ENCODE measurements at regions not wholly inside any gene's neighbourhood (a gene's known extent, or its start where the extent isn't known, plus 50 kb on each side); places are given as distances from the start of the nearest gene placed in this dataset.

GRCh38 chr3:82581350-82581749 is 819.9 kb upstream of the GBE1 start:
- H3K4me2 ChIP-seq (ENCODE audit: low read length), result no peak overlapping the region
- no peaks in the 10 kb centered on the region for H3K4me1 ChIP-seq (ENCODE audit: control insufficient read depth, low read length)
- no peaks in the 10 kb centered on the region for H3K27me3 ChIP-seq (ENCODE audit: control insufficient read depth, low read length)
- no peaks in the 10 kb centered on the region for H3K79me2 ChIP-seq (ENCODE audit: control insufficient read depth, low read length)
- no peak overlapping the region for H3K27ac ChIP-seq (ENCODE audit: low read depth, low read length)
- H3K9me2 ChIP-seq (replicated peaks; ENCODE audit: control insufficient read depth, low read length), result no peaks in the 10 kb centered on the region
- H3K4me3 ChIP-seq (ENCODE audit: low read length), result no peak overlapping the region
- H3F3A ChIP-seq (ENCODE audit: control insufficient read depth, insufficient read depth), result no peaks in the 10 kb centered on the region
- H3K9me3 ChIP-seq (ENCODE audit: control insufficient read depth, insufficient read depth, low read length), result no peaks in the 10 kb centered on the region
- TF ChIP-seq EZH2phosphoT487 (IDR thresholded peaks at IDR 0.05; ENCODE audit: borderline replicate concordance, low read length) (no peak), CTCF (IDR thresholded peaks at IDR 0.05; ENCODE audit: low read depth, low read length, poor library complexity, severe bottlenecking) (no peak)
- H3K36me3 ChIP-seq (ENCODE audit: control insufficient read depth, low read length), result no peaks in the 10 kb centered on the region
- no peaks in the 10 kb centered on the region for H4K20me1 ChIP-seq (ENCODE audit: control insufficient read depth, insufficient read depth, low read depth, low read length)

DNA sequence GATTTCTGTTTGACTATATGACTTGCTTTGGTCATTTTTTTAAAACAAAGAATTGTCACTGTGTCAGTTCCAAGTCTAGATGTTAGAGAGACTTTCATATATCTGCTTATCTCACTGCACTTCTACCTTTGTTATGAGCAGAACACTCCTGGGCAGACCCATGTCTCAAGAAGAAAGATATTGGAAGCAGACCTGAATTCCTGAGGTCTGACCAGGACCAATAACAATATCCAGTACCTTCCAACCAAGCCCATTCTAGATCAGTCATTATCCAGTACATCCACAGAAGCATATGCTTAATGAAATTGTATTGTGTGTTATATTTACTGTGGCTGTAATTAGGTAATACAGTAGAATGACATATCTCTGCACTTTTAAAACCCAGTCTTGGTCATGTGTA is 811.3 kb upstream of the GBE1 start:
- Histone ChIP-seq H3K4me2 (ENCODE audit: low read length) (no peak overlapping the region), H3K27ac (ENCODE audit: low read depth, low read length) (no peak overlapping the region), H3K4me1 (ENCODE audit: control insufficient read depth, low read length) (no peaks in the 10 kb centered on the region), H3F3A (ENCODE audit: control insufficient read depth, insufficient read depth) (no peaks in the 10 kb centered on the region), H3K9me2 (replicated peaks; ENCODE audit: control insufficient read depth, low read length) (no peaks in the 10 kb centered on the region), H4K20me1 (ENCODE audit: control insufficient read depth, insufficient read depth, low read depth, low read length) (no peaks in the 10 kb centered on the region), H3K36me3 (ENCODE audit: control insufficient read depth, low read length) (no peaks in the 10 kb centered on the region), H3K4me3 (ENCODE audit: low read length) (no peak overlapping the region), H3K9me3 (ENCODE audit: control insufficient read depth, insufficient read depth, low read length) (no peaks in the 10 kb centered on the region), H3K27me3 (ENCODE audit: control insufficient read depth, low read length) (no peaks in the 10 kb centered on the region), H3K79me2 (ENCODE audit: control insufficient read depth, low read length) (no peaks in the 10 kb centered on the region)
- TF ChIP-seq EZH2phosphoT487 (IDR thresholded peaks at IDR 0.05; ENCODE audit: borderline replicate concordance, low read length), result no peak
- TF ChIP-seq CTCF (IDR thresholded peaks at IDR 0.05; ENCODE audit: low read depth, low read length, poor library complexity, severe bottlenecking), result no peak

DNA sequence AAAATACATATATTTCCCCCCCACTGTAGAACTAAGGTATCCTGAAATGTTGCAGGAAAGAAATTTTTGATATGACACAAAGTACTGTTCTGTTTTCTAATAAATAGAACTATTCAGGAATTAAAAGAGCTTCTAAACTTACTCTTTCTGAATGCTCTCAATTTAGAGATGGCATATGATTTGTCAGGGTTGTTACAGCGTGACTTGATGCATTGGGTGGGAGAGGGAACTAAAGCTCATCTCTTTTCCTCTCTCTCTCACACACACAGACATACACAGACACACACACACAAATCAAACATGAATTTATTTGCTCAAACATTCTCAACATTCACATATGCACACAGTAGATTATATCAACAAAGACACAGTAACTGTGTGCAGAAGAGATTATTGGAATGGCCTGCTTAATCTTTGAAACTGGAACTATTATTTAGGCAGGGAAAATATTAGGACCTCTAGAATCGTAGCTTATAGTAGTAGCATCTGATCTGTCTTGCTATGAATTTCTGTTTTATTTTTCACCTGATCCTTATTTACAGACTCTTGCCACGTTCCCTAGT is 807.4 kb upstream of the GBE1 start:
- TF ChIP-seq CTCF (IDR thresholded peaks at IDR 0.05; ENCODE audit: low read depth, low read length, poor library complexity, severe bottlenecking) (no peak), EZH2phosphoT487 (IDR thresholded peaks at IDR 0.05; ENCODE audit: borderline replicate concordance, low read length) (no peak)
- no peak overlapping the region for H3K4me2 ChIP-seq (ENCODE audit: low read length)
- H3K4me1 ChIP-seq (ENCODE audit: control insufficient read depth, low read length), result no peaks in the 10 kb centered on the region
- no peaks in the 10 kb centered on the region for H3F3A ChIP-seq (ENCODE audit: control insufficient read depth, insufficient read depth)
- H3K36me3 ChIP-seq (ENCODE audit: control insufficient read depth, low read length), result no peaks in the 10 kb centered on the region
- no peaks in the 10 kb centered on the region for H3K9me2 ChIP-seq (replicated peaks; ENCODE audit: control insufficient read depth, low read length)
- H4K20me1 ChIP-seq (ENCODE audit: control insufficient read depth, insufficient read depth, low read depth, low read length), result no peaks in the 10 kb centered on the region
- H3K79me2 ChIP-seq (ENCODE audit: control insufficient read depth, low read length), result no peaks in the 10 kb centered on the region
- H3K9me3 ChIP-seq (ENCODE audit: control insufficient read depth, insufficient read depth, low read length), result peaks cover 8% of the 10 kb centered on the region; the same call in 1 of the 2 replicates
- H3K4me3 ChIP-seq (ENCODE audit: low read length), result no peak overlapping the region
- H3K27ac ChIP-seq (ENCODE audit: low read depth, low read length), result no peak overlapping the region
- no peaks in the 10 kb centered on the region for H3K27me3 ChIP-seq (ENCODE audit: control insufficient read depth, low read length)
